K562 (cell line): ENCODE measurements at regions not wholly inside any gene's neighbourhood (a gene's known extent, or its start where the extent isn't known, plus 50 kb on each side); places are given as distances from the start of the nearest gene placed in this dataset.

Source experiments
- ATAC-seq: fragments of 200-7000 bp; cut with Tn5 transposase; 3 replicates; pipeline ENCODE4 v1.9.1; 2020; ENCODE audit warnings: moderate library complexity
- BruUV-seq: library from RNA; stranded (reverse); fragments of 400-500 nt; replicated peaks from 2 replicates; lab custom pipeline; 2021; lab: Mats Ljungman, UMichigan
- CTCF ChIA-PET: fragments of 300-600 bp; formaldehyde crosslinking; extraction: SDS; loops from one replicate; lab custom pipeline; 2021; ENCODE audit warnings: low intra/inter-chr PET ratio; lab: Yijun Ruan, JAX
- POLR2A ChIA-PET: fragments of 300-600, 350-650 bp; sonication (Branson Sonifier 250); formaldehyde crosslinking; extraction: SDS; loops from one replicate; lab custom pipeline; 2021; ENCODE audit warnings: antibody characterized with exemption, inconsistent platforms; lab: Yijun Ruan, JAX
- DNase-seq, 4 experiments: peaks; one replicate each; pipeline versions ENCODE4 v3.0.0 to v3.0.0-alpha.2; 2011 to 2018; ENCODE audit warnings: low spot score in 3 of 4, mixed read lengths in 3 of 4; ENCODE audit errors: extremely low read depth in 1 of 4
- FAIRE-seq: peaks from 2 replicates; lab custom pipeline; 2011; peaks lifted over from hg19 to GRCh38; lab: Jason Lieb, UNC
- H2AFZ ChIP-seq: 2 replicates; pipeline ENCODE4 v1.6.0; 2011; ENCODE audit warnings: low read depth, low read length, control low read depth, inconsistent platforms
- H3K27ac ChIP-seq: fragments of 200-600 bp; 3 replicates; pipeline ENCODE4 v1.8.0; 2011; ENCODE audit warnings: low read depth, mild to moderate bottlenecking, control low read depth, inconsistent platforms, low read length, moderate library complexity, mixed read lengths; ENCODE audit errors: extremely low read depth
- H3K27me3 ChIP-seq, 2 experiments: fragments of 300-600 bp in 1 of 2; 2 replicates in 1 of 2; 3 replicates in 1 of 2; pipeline versions ENCODE4 v1.6.0 to v1.8.0; 2011; ENCODE audit warnings: inconsistent platforms in 2 of 2, low read length in 2 of 2, mild to moderate bottlenecking in 1 of 2, mixed read lengths in 1 of 2, moderate library complexity in 1 of 2; ENCODE audit not compliant: control insufficient read depth in 2 of 2, insufficient read depth in 2 of 2
- H3K36me3 ChIP-seq: fragments of 300-600 bp; 3 replicates; pipeline ENCODE4 v1.8.0; 2011; ENCODE audit warnings: mild to moderate bottlenecking, low read length, inconsistent platforms; ENCODE audit not compliant: control insufficient read depth, insufficient read depth
- H3K4me1 ChIP-seq, 2 experiments: fragments of 200-600 bp in 1 of 2; replicated peaks in 1 of 2; 2 replicates in 1 of 2; 3 replicates in 1 of 2; pipeline versions ENCODE4 v1.5.1 to v1.8.0; 2011; ENCODE audit warnings: inconsistent platforms in 2 of 2, low read length in 2 of 2, mild to moderate bottlenecking in 1 of 2, mixed read lengths in 1 of 2, moderate library complexity in 1 of 2; ENCODE audit not compliant: control insufficient read depth in 2 of 2, insufficient read depth in 2 of 2
- H3K4me2 ChIP-seq: 2 replicates; pipeline ENCODE4 v1.6.1; 2011; ENCODE audit warnings: low read length, control low read depth, inconsistent platforms, mixed read lengths; ENCODE audit not compliant: insufficient read depth
- H3K4me3 ChIP-seq: fragments of 200-600 bp; sonication (generic), shearing (Covaris generic); 2 replicates; pipeline ENCODE4 v1.5.1; 2016; ENCODE audit warnings: control low read depth, inconsistent platforms
- H3K79me2 ChIP-seq: fragments of 200-600 bp; 3 replicates; pipeline ENCODE4 v1.8.0; 2011; ENCODE audit warnings: low read length, inconsistent platforms; ENCODE audit not compliant: control insufficient read depth, insufficient read depth
- H3K9ac ChIP-seq, 2 experiments: 2 replicates each; pipeline versions ENCODE4 v1.6.0 to v1.6.1; 2011; ENCODE audit warnings: low read depth in 2 of 2, low read length in 2 of 2, control low read depth in 1 of 2, inconsistent platforms in 1 of 2, mild to moderate bottlenecking in 1 of 2, mixed read lengths in 1 of 2; ENCODE audit not compliant: insufficient read depth in 1 of 2
- H3K9me1 ChIP-seq: one replicate; pipeline ENCODE4 v1.6.0; 2011; ENCODE audit warnings: inconsistent platforms, mild to moderate bottlenecking, low read length, moderate library complexity; ENCODE audit not compliant: control insufficient read depth, insufficient read depth
- H3K9me3 ChIP-seq: replicated peaks from 2 replicates; pipeline ENCODE4 v1.5.1; 2011; ENCODE audit warnings: low read depth, low read length, inconsistent platforms; ENCODE audit not compliant: control insufficient read depth, insufficient read depth
- H4K20me1 ChIP-seq: replicated peaks from 2 replicates; pipeline ENCODE4 v1.6.1; 2011; ENCODE audit warnings: low read length, inconsistent platforms, mixed read lengths; ENCODE audit not compliant: control insufficient read depth, insufficient read depth
- ADNP ChIP-seq: fragments of 200-800 bp; sonication (Bioruptor generic); IDR thresholded peaks from 2 replicates; pipeline ENCODE4 v1.6.1; 2016; ENCODE audit warnings: missing genetic modification characterization, missing compliant biosample characterization
- CAMTA2 ChIP-seq: fragments of 250-450 bp; sonication (Bioruptor Pico); conservative IDR thresholded peaks from 2 replicates; pipeline ENCODE4 v1.5.1; 2022
- HEY1 ChIP-seq: fragments of 250-450 bp; sonication (Bioruptor Pico); IDR thresholded peaks from 2 replicates; pipeline ENCODE4 v1.5.0; 2020; ENCODE audit warnings: mild to moderate bottlenecking, moderate library complexity, borderline replicate concordance
- MCM2 ChIP-seq: fragments of 450-650 bp; IDR thresholded peaks from 2 replicates; pipeline ENCODE4 v1.6.1; 2017; ENCODE audit warnings: low read depth, mild to moderate bottlenecking
- PRMT5 ChIP-seq: sonication (generic); formaldehyde crosslinking; IDR thresholded peaks from 2 replicates; pipeline ENCODE4 v1.5.0; 2020; ENCODE audit warnings: missing genetic modification reagents
- RHOXF2B ChIP-seq: fragments of 250-450 bp; sonication (Bioruptor Pico); conservative IDR thresholded peaks from 2 replicates; pipeline ENCODE4 v1.5.1; 2021
- SMAD4 ChIP-seq: fragments of 250-450 bp; sonication (Bioruptor Pico); conservative IDR thresholded peaks from 2 replicates; pipeline ENCODE4 v1.8.0; 2021; ENCODE audit warnings: inconsistent platforms, mild to moderate bottlenecking, moderate library complexity
- SNIP1 ChIP-seq: fragments of 450-650 bp; IDR thresholded peaks from 2 replicates; pipeline ENCODE4 v1.7.1; 2017; ENCODE audit warnings: low read depth, mild to moderate bottlenecking
- TFAP4 ChIP-seq: sonication (generic); formaldehyde crosslinking; IDR thresholded peaks from 2 replicates; pipeline ENCODE4 v1.8.0; 2022; ENCODE audit warnings: missing genetic modification reagents, mild to moderate bottlenecking, moderate library complexity, borderline replicate concordance
- THAP12 ChIP-seq: fragments of 250-450 bp; sonication (Bioruptor Pico); IDR thresholded peaks from 2 replicates; pipeline ENCODE4 v1.9.0; 2021; ENCODE audit warnings: mild to moderate bottlenecking, inconsistent platforms
- XRCC5 ChIP-seq: fragments of 200-400 bp; formaldehyde crosslinking; IDR thresholded peaks from 2 replicates; pipeline ENCODE4 v1.6.1; 2017; ENCODE audit warnings: low read depth, mild to moderate bottlenecking, low read length
- ZBTB1 ChIP-seq: sonication (generic); formaldehyde crosslinking; IDR thresholded peaks from 2 replicates; pipeline ENCODE4 v1.8.1; 2023; ENCODE audit warnings: missing genetic modification reagents, low read depth, mild to moderate bottlenecking, borderline replicate concordance
- ZNF12 ChIP-seq: sonication (generic); formaldehyde crosslinking; IDR thresholded peaks from 2 replicates; pipeline ENCODE4 v1.4.0; 2020; ENCODE audit warnings: mild to moderate bottlenecking, missing genetic modification reagents
- ZNF586 ChIP-seq: fragments of 450-650 bp; formaldehyde crosslinking; conservative IDR thresholded peaks from 2 replicates; pipeline ENCODE4 v1.4.0; 2020; ENCODE audit warnings: mild to moderate bottlenecking, moderate library complexity
- WGBS: fragments of 100-300 bp; shearing (Covaris generic); methylation state at CpG from one replicate; pipeline ENCODE4 v1.1.6; 2016; ENCODE audit warnings: low coverage, mixed read lengths; ENCODE audit not compliant: insufficient coverage; ENCODE audit errors: missing lambda C conversion rate; 5-methylcytosine and 5-hydroxymethylcytosine counted together
- in situ Hi-C: fragments of 300-500 bp; cut with MboI; formaldehyde crosslinking; loops from 4 replicates; pipeline ENCODE4 v1.15.0; 2018; ENCODE audit warnings: inconsistent platforms, mixed read lengths
- intact Hi-C: fragments of 100-400 bp; cut with micrococcal nuclease; formaldehyde crosslinking; loops from 2 replicates; pipeline ENCODE4 v1.14.2; 2022

- in situ Hi-C loops, result no loop called here
Observed at GRCh38 chr6:93562582-93562981, 143.2 kb upstream of the EPHA7 start.

GRCh38 chr6:93555292-93555691, 135.9 kb upstream of the EPHA7 start:
- H2AFZ ChIP-seq, result no peak overlapping the region
- CTCF ChIA-PET, result no interaction called here
- ATAC-seq (no peak), DNase-seq (no peak), FAIRE-seq (no peak)
- POLR2A ChIA-PET, result no interaction called here
- no peaks in the 10 kb centered on the region for H3K79me2 ChIP-seq
- H3K9me3 ChIP-seq, result no peaks in the 10 kb centered on the region; the same call in 1 of the 2 replicates
- no peaks in the 10 kb centered on the region for H3K36me3 ChIP-seq
- no peaks in the 10 kb centered on the region for H3K9me1 ChIP-seq
- H3K9ac ChIP-seq, result no peak overlapping the region
- H4K20me1 ChIP-seq, result no peaks in the 10 kb centered on the region
- no peak overlapping the region for H3K27ac ChIP-seq
- H3K4me1 ChIP-seq, result no peaks in the 10 kb centered on the region
- WGBS, result 0% methylated on average over 1 of the region's 3 CpGs
- intact Hi-C loops, result no loop called here
- in situ Hi-C loops, result no loop called here
- H3K4me3 ChIP-seq, result no peak overlapping the region
- no peaks in the 10 kb centered on the region for H3K27me3 ChIP-seq
- no TSS peak for BruUV-seq
- H3K4me2 ChIP-seq, result no peak overlapping the region
- no peak for TF ChIP-seq SMAD4 (CRISPR knock-in tag)
- TF ChIP-seq ZNF12, result no peak
- no peak for TF ChIP-seq SNIP1
- TF ChIP-seq MCM2, result no peak
- TF ChIP-seq ADNP (tag), result no peak
- TF ChIP-seq TFAP4 (CRISPR knock-in tag), result no peak
- no peak for TF ChIP-seq XRCC5
- TF ChIP-seq THAP12 (CRISPR knock-in tag), result no peak
- TF ChIP-seq HEY1 (CRISPR knock-in tag), result no peak
- no peak for TF ChIP-seq PRMT5 (CRISPR knock-in tag)
- no peak for TF ChIP-seq ZNF586 (CRISPR knock-in tag)
- TF ChIP-seq CAMTA2 (CRISPR knock-in tag), result no peak
- no peak for TF ChIP-seq RHOXF2B

More at GRCh38 chr6:93562582-93562981, 143.2 kb upstream of the EPHA7 start:
- Histone ChIP-seq H3K9ac (no peak overlapping the region), H3K36me3 (no peaks in the 10 kb centered on the region), H3K79me2 (no peaks in the 10 kb centered on the region), H3K27ac (no peak overlapping the region), H3K4me3 (no peak overlapping the region), H3K27me3 (no peaks in the 10 kb centered on the region), H3K9me3 (no peaks in the 10 kb centered on the region), H3K9me1 (no peaks in the 10 kb centered on the region), H3K4me1 (no peaks in the 10 kb centered on the region)
- CTCF ChIA-PET, result no interaction called here
- WGBS, result 0% methylated on average over 1 of the region's 1 CpG
- intact Hi-C loops, result no loop called here
- ATAC-seq, result no peak
- no TSS peak for BruUV-seq
- TF ChIP-seq ZBTB1 (CRISPR knock-in tag), result no peak
- TF ChIP-seq, all 486 proteins: peak for 0
- no peak overlapping the region for H3K4me2 ChIP-seq
- DNase-seq (no peak), FAIRE-seq (no peak)
- H4K20me1 ChIP-seq, result no peaks in the 10 kb centered on the region
- H2AFZ ChIP-seq, result no peak overlapping the region
- POLR2A ChIA-PET, result no interaction called here
